Stimulated activated naive CD4-positive, alpha-beta T cell (primary cell): ENCODE measurements at regions not wholly inside any gene's neighbourhood (a gene's known extent, or its start where the extent isn't known, plus 50 kb on each side); places are given as distances from the start of the nearest gene placed in this dataset.

ENCODE experiments used
- DNase-seq, 6 experiments: peaks; one replicate each; lab custom pipeline; 2025; lab: John Stamatoyannopoulos, UW

- DNase-seq = no peak
Observed at GRCh38 chr15:70264738-70265465, 167.2 kb upstream of the TLE3 start.

- DNase-seq = no peak
Observed at GRCh38 chr15:70264014-70264582, 166.4 kb upstream of the TLE3 start.

GRCh38 chr15:70262591-70263274 lies 165.0 kb upstream of the TLE3 start:
- DNase-seq = no peak

GRCh38 chr15:70262171-70262570 lies 164.5 kb upstream of the TLE3 start:
- no peak for DNase-seq

- no peak for DNase-seq
Observed at GRCh38 chr15:70261083-70261482, 163.4 kb upstream of the TLE3 start.

GRCh38 chr15:70260580-70260979 lies 162.9 kb upstream of the TLE3 start:
- DNase-seq = no peak

- DNase-seq = peak in 1 of 6 experiments; percentile 21
Observed at GRCh38 chr15:70259640-70260508, 162.2 kb upstream of the TLE3 start.

- DNase-seq = peak; percentile 28 to 74 (median 50)
Observed at GRCh38 chr15:70259028-70259424, 161.3 kb upstream of the TLE3 start.

GRCh38 chr15:70258369-70259027 lies 160.8 kb upstream of the TLE3 start:
- DNase-seq = peak; percentile 17 to 74 (median 48)

- peak in 1 of 6 experiments; percentile 12 for DNase-seq
Observed at GRCh38 chr15:70257573-70258248, 160.0 kb upstream of the TLE3 start.

GRCh38 chr15:70257047-70257446 lies 159.3 kb upstream of the TLE3 start:
- no peak for DNase-seq

GRCh38 chr15:70254311-70254869 lies 156.7 kb upstream of the TLE3 start:
- DNase-seq = no peak

GRCh38 chr15:70253461-70254156 lies 155.9 kb upstream of the TLE3 start:
- DNase-seq = no peak

GRCh38 chr15:70252951-70253320 lies 155.2 kb upstream of the TLE3 start:
- DNase-seq = no peak

GRCh38 chr15:70252056-70252950 lies 154.6 kb upstream of the TLE3 start:
- DNase-seq = no peak

- no peak for DNase-seq
Observed at GRCh38 chr15:70251246-70251990, 153.7 kb upstream of the TLE3 start.

GRCh38 chr15:70250208-70251201 lies 152.8 kb upstream of the TLE3 start:
- DNase-seq = no peak
